ENCODE measurements at regions not wholly inside any gene's neighbourhood (a gene's known extent, or its start where the extent isn't known, plus 50 kb on each side); places are given as distances from the start of the nearest gene placed in this dataset.
"Not testable (repeated sequence)": the region's sequence is repeated elsewhere in the genome, so short reads cannot be mapped to it uniquely, and the experiment has no call there.

DNA sequence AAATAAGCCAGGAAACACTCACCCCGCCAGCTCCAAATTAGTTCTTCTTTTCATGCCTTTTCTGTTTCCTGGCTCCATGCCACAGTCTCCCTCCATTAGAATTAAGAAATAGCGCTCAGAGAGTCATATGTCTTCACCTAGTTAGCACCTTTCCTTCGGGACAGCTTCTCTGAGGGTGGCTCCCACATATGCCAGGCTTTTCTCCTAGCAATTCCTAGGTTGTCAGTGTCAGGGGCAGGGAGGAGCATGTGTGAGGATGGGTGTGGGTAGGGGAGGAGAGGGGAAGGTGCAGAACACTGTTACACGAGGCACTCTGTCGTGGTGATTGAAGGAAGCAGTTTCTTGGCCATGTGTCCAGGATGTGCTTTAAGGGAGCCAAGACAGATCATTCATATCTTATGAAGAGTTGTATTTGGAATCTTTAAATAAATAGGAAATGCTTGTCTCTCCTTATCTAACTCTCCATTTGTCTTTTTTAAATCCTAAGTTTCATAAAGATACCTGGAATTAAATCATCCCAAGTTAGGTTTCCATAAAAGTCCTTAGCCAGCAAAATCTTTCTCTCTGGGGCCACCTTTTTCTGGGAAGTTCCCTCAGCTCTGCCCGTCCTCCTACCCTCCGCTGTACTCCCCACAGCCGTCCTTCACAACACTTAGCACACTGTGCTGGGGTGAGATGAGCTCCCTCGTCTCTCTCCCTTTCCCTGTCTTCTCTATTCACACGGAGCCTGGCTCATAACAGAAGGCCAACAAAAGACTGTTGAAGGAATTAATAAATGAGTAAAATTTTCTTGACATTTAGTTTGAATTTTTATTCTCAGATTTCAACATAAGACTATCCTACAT is 361.0 kb downstream of the CD83 start:
- DNase-seq = peak; percentile 30

DNA sequence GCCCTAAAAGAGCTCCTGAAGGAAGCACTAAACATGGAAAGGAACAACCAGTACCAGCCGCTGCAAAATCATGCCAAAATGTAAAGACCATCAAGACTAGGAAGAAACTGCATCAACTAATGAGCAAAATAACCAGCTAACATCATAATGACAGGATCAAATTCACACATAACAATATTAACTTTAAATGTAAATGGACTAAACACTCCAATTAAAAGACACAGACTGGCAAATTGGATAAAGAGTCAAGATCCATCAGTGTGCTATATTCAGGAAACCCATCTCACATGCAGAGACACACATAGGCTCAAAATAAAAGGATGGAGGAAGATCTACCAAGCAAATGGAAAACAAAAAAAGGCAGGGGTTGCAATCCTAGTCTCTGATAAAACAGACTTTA is 364.4 kb downstream of the CD83 start:
- DNase-seq = not testable (repeated sequence)

DNA sequence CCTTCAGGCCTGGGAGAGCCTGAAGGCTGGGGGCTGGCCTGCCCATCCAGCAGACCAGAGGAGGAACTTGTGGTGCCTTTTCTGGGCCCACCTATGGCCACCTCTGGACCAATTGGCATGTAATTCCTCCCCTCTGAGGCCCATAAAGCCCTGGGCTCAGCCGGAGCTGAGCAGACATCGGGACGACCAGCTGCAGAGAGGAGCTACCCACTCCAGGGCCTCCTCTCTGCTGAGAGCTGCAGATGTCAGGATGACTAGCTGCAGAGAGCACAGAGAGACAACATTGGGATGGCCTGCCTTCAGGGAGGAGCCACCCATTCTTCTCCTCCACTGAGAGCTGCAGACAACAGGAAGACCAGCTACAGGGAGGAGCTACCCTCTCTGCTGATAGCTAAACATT is 370.1 kb downstream of the CD83 start:
- no peak for DNase-seq

- DNase-seq = no peak
Measured at GRCh38 chr6:14488180-14488579, 370.6 kb downstream of the CD83 start.

DNA sequence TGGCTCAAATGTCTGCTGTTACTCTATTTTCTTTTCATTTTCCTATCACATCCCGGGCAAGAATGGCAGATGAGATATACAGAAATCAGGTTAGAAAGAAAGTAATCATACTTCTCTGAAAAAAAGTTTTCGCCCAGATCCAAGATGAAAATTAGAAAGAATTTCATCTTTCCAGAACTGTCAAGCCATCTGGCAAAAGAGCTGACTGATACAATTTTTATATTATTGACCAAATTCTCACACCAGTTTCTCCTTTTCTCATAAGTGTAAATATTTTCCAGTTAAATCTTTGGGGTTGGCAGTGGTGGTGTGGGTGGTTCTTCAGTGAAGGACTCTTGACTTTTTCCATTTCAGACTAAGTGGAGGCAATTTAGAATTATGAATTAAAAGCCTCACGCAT is 371.9 kb downstream of the CD83 start:
- no peak for DNase-seq

DNA sequence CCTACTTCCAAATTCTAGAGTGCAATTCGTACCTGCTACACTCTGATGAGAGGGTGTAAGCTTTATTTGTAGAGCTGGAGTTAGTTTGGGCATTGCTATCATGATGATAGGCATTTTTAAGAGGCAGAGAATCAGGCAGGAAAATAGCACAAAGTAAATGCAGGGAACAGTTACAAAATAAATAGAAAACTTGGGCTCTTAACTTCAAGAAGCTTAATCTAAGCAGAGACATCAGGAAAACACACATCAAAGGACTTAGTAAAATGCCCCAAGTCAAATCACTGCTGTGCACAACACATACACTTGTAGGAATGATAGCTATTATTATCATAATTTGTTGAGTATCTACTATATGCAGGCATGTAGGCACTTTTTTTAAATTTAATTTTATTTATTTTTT is 381.2 kb downstream of the CD83 start:
- DNase-seq = no peak

DNA sequence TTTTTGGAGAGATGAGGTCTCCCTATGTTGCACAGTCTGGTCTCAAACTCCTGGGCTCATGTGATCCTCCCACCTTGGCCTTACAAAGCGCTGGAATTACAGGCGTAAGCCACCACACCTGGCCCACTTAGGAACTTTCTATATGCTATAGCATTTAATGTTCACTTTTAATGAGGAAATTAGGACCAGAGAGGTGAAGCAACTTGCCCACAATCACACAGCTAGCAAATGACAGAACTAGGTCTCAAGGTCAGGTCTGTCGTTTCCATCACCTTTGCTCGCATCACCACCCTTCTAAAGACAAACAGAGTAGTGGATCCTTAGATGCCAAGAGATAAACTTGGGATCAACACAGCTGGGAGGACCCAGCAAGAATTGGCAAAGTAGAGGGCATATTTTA is 381.7 kb downstream of the CD83 start:
- no peak for DNase-seq

- DNase-seq = peak; percentile 84
Measured at GRCh38 chr6:14499841-14500240, 382.3 kb downstream of the CD83 start.

DNA sequence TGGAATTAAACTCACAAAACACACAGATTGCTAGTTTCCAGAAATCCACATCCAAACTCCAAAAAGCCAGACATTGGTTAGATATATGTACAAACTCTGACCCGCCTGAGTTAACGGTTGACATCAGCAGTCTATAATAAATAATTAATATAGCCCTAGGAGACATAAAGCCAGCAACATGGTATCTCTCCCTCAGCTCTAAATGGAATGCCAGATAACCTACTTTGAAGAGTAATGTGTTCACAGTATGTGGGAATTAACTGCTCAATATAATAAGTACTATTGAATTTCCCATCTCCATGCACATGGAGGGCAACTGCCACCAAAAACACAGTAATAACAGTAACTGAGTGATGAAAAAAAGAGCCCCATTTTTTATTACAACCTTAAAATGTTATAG is 383.2 kb downstream of the CD83 start:
- no peak for DNase-seq

- no peak for DNase-seq
Measured at GRCh38 chr6:14501240-14501639, 383.7 kb downstream of the CD83 start.

- no peak for DNase-seq
Measured at GRCh38 chr6:14501914-14502313, 384.3 kb downstream of the CD83 start.

DNA sequence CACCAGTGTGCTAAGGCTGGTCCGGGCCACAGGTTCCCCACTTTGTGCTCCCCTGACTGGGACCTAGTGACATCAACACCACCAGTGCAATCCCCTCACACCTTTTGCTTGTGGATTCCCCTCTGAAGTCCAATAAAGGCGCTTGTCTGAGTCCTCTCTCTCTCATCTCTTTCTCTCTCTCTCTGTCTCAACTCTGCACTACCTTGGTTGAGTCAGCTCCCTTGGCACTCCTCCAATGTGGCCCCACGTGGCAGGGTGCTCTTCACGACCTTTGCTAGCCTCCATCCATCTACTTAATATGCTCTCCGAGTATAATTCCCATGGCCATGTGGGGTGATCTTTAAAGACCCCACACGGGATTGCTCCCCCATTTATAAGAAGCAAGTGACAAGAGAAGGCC is 385.0 kb downstream of the CD83 start:
- no peak for DNase-seq

- no peak for DNase-seq
Measured at GRCh38 chr6:14505401-14505800, 387.8 kb downstream of the CD83 start.

GRCh38 chr6:14506656-14507246 is 389.2 kb downstream of the CD83 start:
- no peak for DNase-seq

- DNase-seq = no peak
Measured at GRCh38 chr6:14509120-14509519, 391.5 kb downstream of the CD83 start.

DNA sequence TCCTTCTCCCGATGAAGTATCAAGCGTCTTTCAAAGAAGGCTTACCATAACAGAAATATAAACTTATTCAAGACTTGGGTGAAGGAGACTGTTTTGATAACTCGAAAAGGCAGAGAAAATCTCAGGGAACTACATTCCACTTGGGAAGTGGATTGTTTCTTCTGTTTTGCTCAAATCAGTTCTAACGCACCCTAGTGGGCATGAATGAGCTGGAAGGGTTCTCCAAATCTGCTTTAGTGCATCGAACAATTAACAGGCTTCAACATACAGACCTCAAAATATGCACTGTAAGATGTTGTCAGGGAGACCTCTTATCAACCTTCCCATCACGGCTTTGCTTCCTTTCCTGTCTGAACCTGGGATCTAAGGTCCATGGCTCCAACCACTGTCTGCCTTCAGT is 392.5 kb downstream of the CD83 start:
- DNase-seq = no peak

DNA sequence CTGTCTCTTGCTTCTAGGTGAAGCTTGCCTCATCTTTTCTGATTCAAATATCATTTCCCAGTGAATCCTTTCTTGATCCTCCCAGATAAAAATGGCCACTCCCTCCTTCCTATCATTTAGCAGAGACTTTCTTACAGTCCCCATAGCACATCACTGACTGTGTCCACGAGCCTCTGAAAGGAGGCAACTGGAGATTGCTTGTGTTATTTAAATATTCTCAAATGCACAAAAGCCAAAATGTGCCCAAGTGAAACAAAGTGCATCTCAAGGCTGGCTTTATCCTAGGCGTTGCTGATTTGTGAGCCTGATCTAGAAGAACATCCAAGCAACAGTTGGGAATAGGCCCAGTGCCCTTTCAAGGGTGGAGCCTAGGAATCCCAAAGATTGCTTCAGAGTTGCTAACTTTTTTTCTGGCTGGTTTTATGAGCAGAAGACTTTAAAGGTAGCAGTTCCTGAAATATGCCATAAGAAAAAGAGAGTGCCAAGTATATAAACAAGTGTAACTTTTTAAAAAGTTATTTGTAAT is 393.6 kb downstream of the CD83 start:
- DNase-seq = no peak

DNA sequence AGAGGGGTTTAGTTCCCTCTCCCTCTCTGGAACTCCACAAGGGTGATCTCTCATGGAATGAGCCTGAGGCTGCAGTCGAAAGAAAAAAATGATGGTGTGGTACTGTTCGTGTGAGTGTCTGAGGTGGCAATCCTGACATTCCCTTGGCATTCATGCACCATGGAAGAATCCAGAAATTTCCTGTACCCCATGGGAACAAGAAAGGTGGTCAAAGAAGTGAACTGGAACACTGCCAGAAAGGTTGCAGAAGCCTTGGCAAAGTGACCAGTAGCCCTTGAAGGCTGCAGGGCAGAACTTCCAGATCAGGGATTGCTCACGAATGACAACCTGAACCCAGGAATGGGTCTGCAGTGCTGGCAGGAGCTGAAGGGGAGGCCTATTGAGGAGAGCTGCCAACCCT is 394.7 kb downstream of the CD83 start:
- DNase-seq = no peak

GRCh38 chr6:14513496-14514393 is 396.2 kb downstream of the CD83 start:
- no peak for DNase-seq

GRCh38 chr6:14516956-14517355 is 399.4 kb downstream of the CD83 start:
- DNase-seq = peak; percentile 67

- DNase-seq = no peak
Measured at GRCh38 chr6:14517516-14518105, 400.0 kb downstream of the CD83 start.

- peak; percentile 69 for DNase-seq
Measured at GRCh38 chr6:14518515-14519217, 401.1 kb downstream of the CD83 start.
